ENCODE measurements at regions not wholly inside any gene's neighbourhood (a gene's known extent, or its start where the extent isn't known, plus 50 kb on each side); places are given as distances from the start of the nearest gene placed in this dataset.

GRCh38 chr11:122345586-122345985, 229.6 kb upstream of the BLID start:
- TF ChIP-seq CTCF (IDR thresholded peaks at IDR 0.05) (no peak), POLR2A (IDR thresholded peaks at IDR 0.05) (no peak)

All from adrenal gland (tissue), 5 donors.